WTC11 (cell line): ENCODE measurements at regions not wholly inside any gene's neighbourhood (a gene's known extent, or its start where the extent isn't known, plus 50 kb on each side); places are given as distances from the start of the nearest gene placed in this dataset.

Experiments
- AFF4 ChIP-seq: sonication (generic); formaldehyde crosslinking; IDR thresholded peaks from 2 replicates; pipeline ENCODE4 v1.8.1; 2023; ENCODE audit warnings: mild to moderate bottlenecking, missing genetic modification reagents, borderline replicate concordance
- ATF2 ChIP-seq: sonication (generic); formaldehyde crosslinking; IDR thresholded peaks from 2 replicates; pipeline ENCODE4 v1.8.1; 2022; ENCODE audit warnings: low read depth, missing genetic modification reagents, borderline replicate concordance
- CTCF ChIP-seq: fragments of 200-600 bp; IDR thresholded peaks from 2 replicates; pipeline ENCODE4 v1.8.0; 2022; ENCODE audit warnings: antibody characterized with exemption
- E2F1 ChIP-seq: sonication (generic); formaldehyde crosslinking; IDR thresholded peaks from 2 replicates; pipeline ENCODE4 v1.8.0; 2022; ENCODE audit warnings: mild to moderate bottlenecking, missing genetic modification reagents
- E2F4 ChIP-seq: sonication (generic); formaldehyde crosslinking; IDR thresholded peaks from 2 replicates; pipeline ENCODE4 v1.8.1; 2022; ENCODE audit warnings: low read depth, mild to moderate bottlenecking, moderate library complexity, missing genetic modification reagents, borderline replicate concordance
- FOXP4 ChIP-seq: sonication (generic); formaldehyde crosslinking; IDR thresholded peaks from 2 replicates; pipeline ENCODE4 v1.8.0; 2022; ENCODE audit warnings: mild to moderate bottlenecking, missing genetic modification reagents
- IRF2 ChIP-seq: sonication (generic); formaldehyde crosslinking; IDR thresholded peaks from 2 replicates; pipeline ENCODE4 v1.8.0; 2022; ENCODE audit warnings: low read depth, missing genetic modification reagents, borderline replicate concordance
- MAX ChIP-seq: sonication (generic); formaldehyde crosslinking; IDR thresholded peaks from 2 replicates; pipeline ENCODE4 v1.8.0; 2022; ENCODE audit warnings: mild to moderate bottlenecking, missing genetic modification reagents
- MLX ChIP-seq: sonication (generic); formaldehyde crosslinking; IDR thresholded peaks from 2 replicates; pipeline ENCODE4 v1.8.1; 2023; ENCODE audit warnings: mild to moderate bottlenecking, missing genetic modification reagents, moderate library complexity
- TCF7 ChIP-seq: sonication (generic); formaldehyde crosslinking; IDR thresholded peaks from 2 replicates; pipeline ENCODE4 v1.8.0; 2022; ENCODE audit warnings: mild to moderate bottlenecking, low read depth, missing genetic modification reagents, moderate library complexity
- ZNF121 ChIP-seq: sonication (generic); formaldehyde crosslinking; IDR thresholded peaks from 2 replicates; pipeline ENCODE4 v1.8.0; 2023; ENCODE audit warnings: missing genetic modification reagents

- TF ChIP-seq CTCF: no peak
- no peak for TF ChIP-seq MLX (CRISPR knock-in tag)
- no peak for TF ChIP-seq IRF2 (CRISPR knock-in tag)
- TF ChIP-seq FOXP4 (CRISPR knock-in tag): no peak
- no peak for TF ChIP-seq E2F1 (CRISPR knock-in tag)
- no peak for TF ChIP-seq E2F4 (CRISPR knock-in tag)
- TF ChIP-seq TCF7: no peak
- TF ChIP-seq MAX (CRISPR knock-in tag): no peak
- no peak for TF ChIP-seq ZNF121 (CRISPR knock-in tag)
- TF ChIP-seq AFF4: no peak
- TF ChIP-seq ATF2 (CRISPR knock-in tag): no peak
These were observed 576.2 kb upstream of the TBX3 start for GRCh38 chr12:115259968-115260747.
